GM19467 (cell line): ENCODE measurements at regions not wholly inside any gene's neighbourhood (a gene's known extent, or its start where the extent isn't known, plus 50 kb on each side); places are given as distances from the start of the nearest gene placed in this dataset.
"Not testable (repeated sequence)": the region's sequence is repeated elsewhere in the genome, so short reads cannot be mapped to it uniquely, and the experiment has no call there.

Source experiments
- ATAC-seq: cut with Tn5 transposase; IDR thresholded peaks from one replicate; pipeline ENCODE4 v1.9.1; 2021; ENCODE audit warnings: mild to moderate bottlenecking, moderate library complexity; ENCODE audit not compliant: unreplicated experiment

GRCh38 chr6:122143813-122144601 is 255.4 kb upstream of the HSF2 start:
- no peak for ATAC-seq

- ATAC-seq: no peak
Observed at GRCh38 chr6:122145246-122145645, 254.2 kb upstream of the HSF2 start.

- no peak for ATAC-seq
Observed at GRCh38 chr6:122145741-122146240, 253.7 kb upstream of the HSF2 start.

- no peak for ATAC-seq
Observed at GRCh38 chr6:122147291-122147690, 252.2 kb upstream of the HSF2 start.

- no peak for ATAC-seq
Observed at GRCh38 chr6:122151066-122151465, 248.4 kb upstream of the HSF2 start.

GRCh38 chr6:122151763-122152162 is 247.7 kb upstream of the HSF2 start:
- no peak for ATAC-seq

GRCh38 chr6:122153557-122153956 is 245.9 kb upstream of the HSF2 start:
- no peak for ATAC-seq

GRCh38 chr6:122154155-122154554 is 245.3 kb upstream of the HSF2 start:
- no peak for ATAC-seq

- no peak for ATAC-seq
Observed at GRCh38 chr6:122154912-122155575, 244.4 kb upstream of the HSF2 start.

- no peak for ATAC-seq
Observed at GRCh38 chr6:122161136-122161535, 238.3 kb upstream of the HSF2 start.

- no peak for ATAC-seq
Observed at GRCh38 chr6:122165014-122165413, 234.4 kb upstream of the HSF2 start.

- ATAC-seq: no peak
Observed at GRCh38 chr6:122170274-122170673, 229.2 kb upstream of the HSF2 start.

GRCh38 chr6:122178988-122179387 is 220.5 kb upstream of the HSF2 start:
- ATAC-seq: no peak

- no peak for ATAC-seq
Observed at GRCh38 chr6:122180132-122180531, 219.3 kb upstream of the HSF2 start.

GRCh38 chr6:122182061-122182460 is 217.4 kb upstream of the HSF2 start:
- ATAC-seq: no peak

- no peak for ATAC-seq
Observed at GRCh38 chr6:122184401-122184827, 215.0 kb upstream of the HSF2 start.

GRCh38 chr6:122185458-122185857 is 214.0 kb upstream of the HSF2 start:
- not testable (repeated sequence) for ATAC-seq

GRCh38 chr6:122187186-122187585 is 212.3 kb upstream of the HSF2 start:
- no peak for ATAC-seq

- no peak for ATAC-seq
Observed at GRCh38 chr6:122198922-122199321, 200.5 kb upstream of the HSF2 start.

- ATAC-seq: no peak
Observed at GRCh38 chr6:122200440-122200839, 199.0 kb upstream of the HSF2 start.

- ATAC-seq: no peak
Observed at GRCh38 chr6:122202576-122203137, 196.8 kb upstream of the HSF2 start.

- no peak for ATAC-seq
Observed at GRCh38 chr6:122207061-122207460, 192.4 kb upstream of the HSF2 start.
